NCI-H446 (cell line): ENCODE measurements at regions not wholly inside any gene's neighbourhood (a gene's known extent, or its start where the extent isn't known, plus 50 kb on each side); places are given as distances from the start of the nearest gene placed in this dataset.

Experiments used
- DNase-seq, 2 experiments: peaks; one replicate each; lab custom pipeline; 2025; lab: John Stamatoyannopoulos, UW

DNA sequence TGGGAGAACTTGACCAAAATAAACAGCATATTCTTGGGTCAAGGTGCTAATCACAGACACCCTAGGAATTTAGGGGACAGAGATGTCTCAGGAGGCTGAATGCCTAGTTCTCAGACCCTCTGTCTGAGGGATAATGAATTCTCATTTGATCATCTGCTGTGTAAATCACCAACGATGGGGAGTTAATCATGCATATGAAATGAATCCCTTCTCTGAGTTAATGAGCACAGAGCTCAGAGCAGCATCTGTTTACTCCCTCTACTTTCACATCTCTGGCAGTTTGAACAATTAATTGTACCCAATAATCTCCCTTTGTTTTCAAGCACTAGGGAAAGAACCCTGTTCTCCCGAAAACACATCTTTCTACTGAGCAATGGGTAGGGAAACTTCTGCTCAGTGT, 129.4 kb upstream of the SRRM4 start:
- DNase-seq: peak in 1 of 2 experiments; percentile 19

DNA sequence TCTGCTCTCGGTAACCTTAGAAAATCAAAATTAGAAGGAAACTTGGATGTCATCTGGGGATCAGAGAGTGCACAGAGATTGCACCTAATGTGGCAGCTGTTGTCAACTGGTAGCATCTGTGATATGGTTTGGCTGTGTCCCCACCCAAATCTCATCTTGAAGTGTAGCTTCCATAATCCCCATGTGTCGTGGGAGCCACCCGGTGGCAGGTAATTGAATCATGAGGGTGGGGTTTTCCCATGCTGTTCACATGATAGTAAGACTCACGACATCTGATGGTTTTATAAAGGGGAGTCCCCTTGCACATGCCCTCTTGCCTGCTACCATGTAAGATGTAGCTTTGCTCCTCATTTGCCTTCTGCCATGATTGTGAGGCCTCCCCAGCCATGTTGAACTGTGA, 127.7 kb upstream of the SRRM4 start:
- DNase-seq: no peak

GRCh38 chr12:118855858-118856257, 125.5 kb upstream of the SRRM4 start:
- no peak for DNase-seq

GRCh38 chr12:118866346-118866745, 115.0 kb upstream of the SRRM4 start:
- DNase-seq: no peak

DNA sequence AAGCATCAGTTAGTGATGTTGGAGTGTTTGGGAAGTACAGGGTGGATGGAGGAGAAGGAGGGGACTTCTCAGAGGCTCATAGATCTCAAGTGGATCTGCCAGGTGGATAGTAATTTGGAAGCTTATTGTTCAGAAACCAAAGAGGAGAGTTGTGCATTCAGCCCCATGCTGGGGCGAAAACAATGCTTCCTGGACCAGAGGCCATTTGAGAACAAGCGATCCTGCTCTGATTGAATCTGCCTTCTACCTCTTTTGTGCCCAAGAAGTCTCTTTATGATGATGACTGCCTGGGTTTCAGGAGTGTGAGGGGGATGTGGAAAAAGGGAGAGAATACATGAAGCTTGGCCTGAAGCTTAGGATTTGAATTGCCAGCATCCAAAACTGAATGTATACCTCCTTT, 110.8 kb upstream of the SRRM4 start:
- no peak for DNase-seq

DNA sequence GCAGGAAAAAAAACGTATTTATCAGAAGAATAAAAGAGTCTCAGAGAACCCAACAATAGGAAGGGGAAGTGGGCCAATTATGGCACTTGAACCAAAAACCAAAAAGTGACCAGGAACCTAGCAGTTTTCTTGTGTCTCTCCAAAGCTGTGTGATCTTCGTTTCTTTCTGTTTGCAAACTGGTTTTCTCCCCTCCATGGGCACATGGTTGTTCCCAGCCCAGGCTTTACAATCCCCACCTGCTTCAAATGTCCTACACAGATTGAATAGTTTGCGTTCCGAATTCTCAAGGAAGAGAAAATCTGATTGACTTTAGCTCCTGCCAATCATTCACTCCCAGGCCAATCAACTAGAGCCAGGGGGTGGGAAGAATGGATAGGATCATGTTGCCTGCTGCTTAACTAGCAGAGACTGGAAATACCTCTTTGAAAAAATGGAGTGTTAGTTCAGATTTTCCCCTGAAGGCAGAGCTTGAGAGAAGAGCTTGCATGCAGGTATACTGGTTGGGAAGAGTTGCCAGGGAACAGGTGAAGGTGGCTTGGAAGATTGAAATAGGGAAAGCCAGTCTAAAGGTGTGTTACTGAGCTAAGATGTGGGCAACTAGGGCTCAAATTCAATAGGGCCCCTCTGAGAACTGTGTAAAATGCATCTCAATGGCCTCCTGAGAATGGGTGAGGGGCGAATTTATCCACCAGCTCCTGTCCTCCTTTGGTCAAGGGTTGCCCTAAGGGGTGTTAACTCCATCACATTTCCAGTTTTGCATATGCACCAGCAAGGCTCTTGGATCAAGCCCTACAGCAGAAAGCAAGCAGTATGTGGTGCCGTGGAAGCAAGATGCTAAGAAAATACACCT, 106.4 kb upstream of the SRRM4 start:
- peak in 1 of 2 experiments; percentile 24 for DNase-seq

GRCh38 chr12:118880720-118881493, 100.4 kb upstream of the SRRM4 start:
- DNase-seq: no peak

DNA sequence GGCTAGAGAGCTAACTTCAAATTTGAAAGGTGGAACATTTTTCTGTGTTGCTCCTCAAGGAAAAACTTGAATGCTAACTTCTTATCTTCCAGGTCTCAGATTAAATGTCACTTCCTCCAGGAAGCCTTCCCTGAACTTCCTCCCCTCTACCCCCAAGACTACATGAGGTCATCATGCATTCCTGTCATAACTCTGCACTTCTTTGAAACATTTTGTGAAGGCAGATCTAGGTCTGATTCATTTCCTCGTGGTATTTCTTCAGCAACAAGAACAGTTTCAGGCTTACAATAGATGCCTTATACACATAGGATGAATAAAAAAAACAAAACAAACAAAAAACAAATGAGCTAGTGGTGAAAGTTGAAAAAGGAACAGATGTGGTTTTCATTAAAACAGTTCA, 97.1 kb upstream of the SRRM4 start:
- DNase-seq: no peak

DNA sequence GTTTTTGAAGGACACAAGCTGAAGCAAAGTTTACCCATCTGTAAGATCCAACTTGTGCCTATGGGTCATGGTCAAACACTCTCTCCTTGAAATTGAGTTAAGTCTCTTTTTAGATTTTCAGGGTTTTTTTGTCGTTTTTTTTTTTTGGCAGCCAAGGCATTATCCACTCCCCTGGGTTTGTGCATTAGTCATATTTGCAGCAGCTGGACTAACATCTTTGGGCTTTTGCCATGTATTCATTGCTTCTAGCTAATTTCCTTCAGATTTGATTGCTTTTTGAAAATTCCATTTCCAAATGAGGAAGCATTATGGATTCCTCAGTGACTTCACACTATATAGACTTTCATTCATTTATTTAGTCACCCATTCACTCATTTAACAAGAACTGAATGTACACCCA, 80.3 kb upstream of the SRRM4 start:
- peak in 1 of 2 experiments; percentile 12 for DNase-seq

- DNase-seq: peak in 1 of 2 experiments; percentile 4
Observed at GRCh38 chr12:118908811-118909210, 72.5 kb upstream of the SRRM4 start.

DNA sequence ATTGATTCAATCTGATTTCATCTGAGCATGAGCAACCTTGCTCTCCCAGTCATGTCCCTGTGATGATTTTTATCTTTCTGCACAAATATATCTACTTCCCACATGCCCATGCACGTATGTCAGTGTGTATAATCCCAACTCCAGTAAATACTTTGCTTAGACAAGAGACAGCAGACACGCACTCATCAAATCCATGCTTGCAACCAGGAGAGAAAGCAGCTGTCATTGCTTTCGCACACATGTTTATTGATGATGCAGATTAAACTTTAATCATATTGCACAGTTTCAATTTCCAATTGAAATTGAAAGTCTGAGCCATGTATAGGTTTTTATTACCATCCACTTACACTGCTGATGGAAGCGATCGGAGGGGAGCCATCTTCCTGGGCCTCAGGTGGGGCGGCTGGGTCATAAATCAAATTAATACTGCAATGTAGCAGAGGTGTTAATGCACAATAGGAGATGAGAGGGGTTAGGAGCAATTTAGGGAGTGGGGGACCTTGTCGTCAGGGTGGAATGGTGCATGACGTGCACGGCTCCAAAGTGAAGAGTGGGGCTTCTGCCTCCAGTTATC, 68.6 kb upstream of the SRRM4 start:
- DNase-seq: no peak

- no peak for DNase-seq
Observed at GRCh38 chr12:118921761-118922160, 59.6 kb upstream of the SRRM4 start.

DNA sequence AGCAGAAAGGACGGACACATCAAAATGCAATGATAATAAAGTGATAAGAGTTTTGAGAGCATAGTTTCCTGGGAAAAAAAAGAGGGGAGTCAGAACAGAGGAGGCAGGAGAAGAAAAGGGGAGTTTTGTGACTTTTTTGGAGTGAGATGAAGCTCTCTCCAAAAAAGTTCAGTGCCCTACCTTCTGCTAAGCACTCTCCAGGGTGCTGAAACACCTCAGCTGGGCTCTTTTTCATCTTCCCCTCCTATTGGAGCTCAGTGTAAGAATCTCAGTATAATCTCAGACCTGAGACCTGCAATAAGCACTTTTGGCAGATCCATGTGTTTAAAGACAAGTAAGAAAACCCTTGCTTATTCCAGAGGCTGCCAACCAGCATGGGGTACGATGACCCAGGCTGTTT, 58.9 kb upstream of the SRRM4 start:
- no peak for DNase-seq

GRCh38 chr12:118925407-118925806, 55.9 kb upstream of the SRRM4 start:
- DNase-seq: no peak

GRCh38 chr12:118925826-118926225, 55.5 kb upstream of the SRRM4 start:
- DNase-seq: peak in 1 of 2 experiments; percentile 4
